ENCODE measurements at regions not wholly inside any gene's neighbourhood (a gene's known extent, or its start where the extent isn't known, plus 50 kb on each side); places are given as distances from the start of the nearest gene placed in this dataset.

DNA sequence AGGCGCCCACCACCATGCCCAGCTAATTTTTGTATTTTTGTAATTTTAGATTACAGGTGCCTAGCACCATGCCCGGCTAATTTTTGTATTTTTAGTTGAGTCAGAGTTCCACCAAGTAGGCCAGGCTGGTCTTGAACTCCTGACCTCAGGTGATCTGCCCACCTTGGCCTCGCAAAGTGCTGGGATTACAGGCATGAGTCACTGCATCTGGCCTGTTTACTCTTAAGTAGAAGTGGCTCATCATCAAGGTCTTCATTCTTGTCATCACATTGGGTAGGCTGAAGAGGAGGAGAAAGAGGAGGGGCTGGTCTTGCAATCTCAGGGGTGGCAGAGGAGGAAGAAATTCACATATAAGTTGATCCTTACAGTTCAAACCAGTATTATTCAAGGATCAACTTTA is 152.4 kb upstream of the ATP2B1 start:
- Histone ChIP-seq H3K9me1 (replicated peaks; ENCODE audit: control insufficient read depth, extremely low read depth, insufficient read depth, low read length) (no peaks in the 10 kb centered on the region), H3K79me2 (ENCODE audit: control insufficient read depth, insufficient read depth, low read length) (no peaks in the 10 kb centered on the region), H3K4me1 (ENCODE audit: control insufficient read depth, extremely low read depth, insufficient read depth, low read length) (peaks cover 25% of the 10 kb centered on the region), H4K20me1 (replicated peaks; ENCODE audit: control insufficient read depth, extremely low read depth, insufficient read depth, low read length) (no peaks in the 10 kb centered on the region), H3K36me3 (ENCODE audit: control insufficient read depth in 2 of 2, extremely low read depth in 1 of 2, insufficient read depth in 2 of 2, low read length in 2 of 2) (no peaks in the 10 kb centered on the region), H3K9me3 (replicated peaks; ENCODE audit: control insufficient read depth, insufficient read depth, low read length) (no peaks in the 10 kb centered on the region), H3K4me2 (ENCODE audit: insufficient read depth, low read length) (no peak overlapping the region), H2AFZ (ENCODE audit: low read depth, low read length) (no peak overlapping the region), H3K9ac (replicated peaks; ENCODE audit: extremely low read depth, insufficient read depth, low read length) (no peak overlapping the region), H3K4me3 (replicated peaks in 1 of 3; ENCODE audit: insufficient read depth in 1 of 3, low read depth in 1 of 3, low read length in 3 of 3) (no peak overlapping the region), H3K27ac (ENCODE audit: insufficient read depth, low read depth, low read length) (no peak overlapping the region), H3K27me3 (ENCODE audit: control insufficient read depth in 2 of 2, insufficient read depth in 2 of 2, low read length in 2 of 2) (no peaks in the 10 kb centered on the region)
- ChIA-PET CTCF (no interaction called here), POLR2A (no interaction called here)
- DNase-seq (ENCODE audit: low read depth, low spot score) (no peak), FAIRE-seq (no peak)
- dilution Hi-C loops (cut with MboI; ENCODE audit: extremely low pct_ligation_motif_present, low sequenced_read_pairs) (no loop called here), intact Hi-C loops (cut with micrococcal nuclease) (loop anchor here (5.0 to 10.0 kb wide), 2 partner anchors 319 to 394 kb away; no protein-coding TSS in a partner anchor)
- no TSS peak for BruUV-seq (replicated peaks)
- no peak for TF ChIP-seq GATA2 (IDR thresholded peaks at IDR 0.05; ENCODE audit: insufficient read depth, insufficient read length, low read depth, low read length)
- TF ChIP-seq JUN (IDR thresholded peaks at IDR 0.05; ENCODE audit: borderline replicate concordance, insufficient read depth, insufficient read length, low read depth) = no peak
- TF ChIP-seq POLR2AphosphoS5 (IDR thresholded peaks at IDR 0.05; ENCODE audit: insufficient read depth, low read depth, low read length) = no peak
- TF ChIP-seq, protein P1, sequence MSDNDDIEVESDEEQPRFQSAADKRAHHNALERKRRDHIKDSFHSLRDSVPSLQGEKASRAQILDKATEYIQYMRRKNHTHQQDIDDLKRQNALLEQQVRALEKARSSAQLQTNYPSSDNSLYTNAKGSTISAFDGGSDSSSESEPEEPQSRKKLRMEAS (IDR thresholded peaks at IDR 0.05; ENCODE audit: insufficient read depth, insufficient read length) = no peak
- TF ChIP-seq POLR2A (IDR thresholded peaks at IDR 0.05; ENCODE audit: low read depth, low read length) = no peak
- TF ChIP-seq FOS (IDR thresholded peaks at IDR 0.05; ENCODE audit: borderline replicate concordance, insufficient read depth, low read length) = no peak
- TF ChIP-seq EZH2 (IDR thresholded peaks at IDR 0.05; ENCODE audit: borderline replicate concordance, low read depth, low read length, severe bottlenecking) = no peak
- TF ChIP-seq MYC (IDR thresholded peaks at IDR 0.05; ENCODE audit: low read depth, low read length) = no peak
- TF ChIP-seq, protein P2, sequence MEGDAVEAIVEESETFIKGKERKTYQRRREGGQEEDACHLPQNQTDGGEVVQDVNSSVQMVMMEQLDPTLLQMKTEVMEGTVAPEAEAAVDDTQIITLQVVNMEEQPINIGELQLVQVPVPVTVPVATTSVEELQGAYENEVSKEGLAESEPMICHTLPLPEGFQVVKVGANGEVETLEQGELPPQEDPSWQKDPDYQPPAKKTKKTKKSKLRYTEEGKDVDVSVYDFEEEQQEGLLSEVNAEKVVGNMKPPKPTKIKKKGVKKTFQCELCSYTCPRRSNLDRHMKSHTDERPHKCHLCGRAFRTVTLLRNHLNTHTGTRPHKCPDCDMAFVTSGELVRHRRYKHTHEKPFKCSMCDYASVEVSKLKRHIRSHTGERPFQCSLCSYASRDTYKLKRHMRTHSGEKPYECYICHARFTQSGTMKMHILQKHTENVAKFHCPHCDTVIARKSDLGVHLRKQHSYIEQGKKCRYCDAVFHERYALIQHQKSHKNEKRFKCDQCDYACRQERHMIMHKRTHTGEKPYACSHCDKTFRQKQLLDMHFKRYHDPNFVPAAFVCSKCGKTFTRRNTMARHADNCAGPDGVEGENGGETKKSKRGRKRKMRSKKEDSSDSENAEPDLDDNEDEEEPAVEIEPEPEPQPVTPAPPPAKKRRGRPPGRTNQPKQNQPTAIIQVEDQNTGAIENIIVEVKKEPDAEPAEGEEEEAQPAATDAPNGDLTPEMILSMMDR (IDR thresholded peaks at IDR 0.05; ENCODE audit: extremely low read depth in 1 of 2, insufficient read depth in 1 of 2, low read depth in 1 of 2, low read length in 2 of 2) = no peak
